Stomach (tissue), 8 donors: ENCODE measurements at regions not wholly inside any gene's neighbourhood (a gene's known extent, or its start where the extent isn't known, plus 50 kb on each side); places are given as distances from the start of the nearest gene placed in this dataset.

ENCODE experiments used
- DNase-seq, 2 donors: peaks; one replicate each; pipeline versions ENCODE4 v3.0.0 to v3.0.0-alpha.2; 2013 to 2019
- H3K27ac ChIP-seq, 5 donors: fragments of 200-600 bp in 4 of 5; sonication (generic) in 4 of 5; one replicate each; pipeline ENCODE4 v1.5.1; 2013 to 2019; ENCODE audit warnings: mild to moderate bottlenecking in 1 of 5, moderate library complexity in 1 of 5
- H3K27me3 ChIP-seq, 3 donors: fragments of 200-600 bp; sonication (generic); one replicate each; pipeline ENCODE4 v1.5.1; 2017 to 2019; ENCODE audit warnings: mixed run types in 1 of 3
- H3K36me3 ChIP-seq, 4 donors: fragments of 200-600 bp; sonication (generic); 1 replicate in 3 of 4; 2 replicates in 1 of 4; pipeline ENCODE4 v1.5.1; 2016 to 2019
- H3K4me1 ChIP-seq, 4 donors: fragments of 200-600 bp; sonication (generic); one replicate each; pipeline ENCODE4 v1.5.1; 2016 to 2019
- H3K4me3 ChIP-seq, 4 donors: fragments of 200-600 bp; sonication (generic) in 3 of 4; one replicate each; pipeline ENCODE4 v1.5.1; 2016 to 2019; ENCODE audit warnings: mild to moderate bottlenecking in 1 of 4
- H3K9me3 ChIP-seq, 4 donors: fragments of 200-600 bp; sonication (generic); one replicate each; pipeline ENCODE4 v1.5.1; 2016 to 2019
- CTCF ChIP-seq, 7 experiments: fragments of 450-650 bp in 4 of 7; fragments of 200-600 bp in 3 of 7; sonication (generic) in 3 of 7; IDR thresholded peaks; one replicate each; pipeline ENCODE4 v1.5.1; 2016 to 2019; ENCODE audit warnings: antibody characterized with exemption in 7 of 7, control low read depth in 2 of 7, mild to moderate bottlenecking in 1 of 7
- EP300 ChIP-seq: sonication (generic); formaldehyde crosslinking; IDR thresholded peaks from one replicate; pipeline ENCODE4 v1.6.1; 2017; ENCODE audit warnings: antibody characterized with exemption
- POLR2A ChIP-seq, 4 donors: fragments of 450-650 bp; IDR thresholded peaks; one replicate each; pipeline ENCODE4 v1.6.1; 2016; ENCODE audit warnings: antibody characterized with exemption in 4 of 4, control low read depth in 2 of 4, mild to moderate bottlenecking in 1 of 4, moderate library complexity in 1 of 4
- POLR2AphosphoS5 ChIP-seq, 3 donors: sonication (generic); formaldehyde crosslinking; IDR thresholded peaks; one replicate each; pipeline ENCODE4 v1.6.1; 2016; ENCODE audit warnings: antibody characterized with exemption in 3 of 3
- WGBS, 5 donors: extraction: QIAGEN DNeasy Blood & Tissue Kit in 3 of 5; methylation state at CpG; one replicate each; pipeline versions ENCODE4 v1.1.5 to v1.1.7; 2013 to 2018; 5-methylcytosine and 5-hydroxymethylcytosine counted together
- intact Hi-C: fragments of 100-400 bp; cut with DNase I; formaldehyde crosslinking; loops from one replicate; pipeline ENCODE4 v1.15.1; 2023; ENCODE audit warnings: low total_unique reads
- donor health status: healthy with polysubstance abuse.
- donor health status: Bipolar disorder and iron deficiency.
- donor health status: healthy.

- Histone ChIP-seq H3K36me3 (no peaks in the 10 kb centered on the region), H3K4me1 (no peaks in the 10 kb centered on the region), H3K27ac (no peak overlapping the region), H3K4me3 (no peak overlapping the region), H3K27me3 (peaks cover 0 to 5% (median 0%) of the 10 kb centered on the region in 3 donors), H3K9me3 (no peaks in the 10 kb centered on the region)
- TF ChIP-seq EP300, result no peak
- TF ChIP-seq POLR2AphosphoS5 (IDR thresholded peaks at IDR 0.05), result no peak
- no peak for TF ChIP-seq POLR2A (IDR thresholded peaks at IDR 0.05)
- TF ChIP-seq CTCF (IDR thresholded peaks at IDR 0.05), result no peak
- 80 to 86% (median 84%) methylated on average over 13 to 14 of the region's 14 CpGs for WGBS, 5 donors
- DNase-seq, result no peak
- intact Hi-C loops, result no loop called here
These were observed 163.0 kb upstream of the KAZN start for GRCh38 chr1:14435368-14436023.

GRCh38 chr1:14437417-14437918, 161.0 kb upstream of the KAZN start:
- H3K27me3 ChIP-seq, result peaks cover 0 to 5% (median 0%) of the 10 kb centered on the region in 3 donors
- no peaks in the 10 kb centered on the region for H3K9me3 ChIP-seq
- no peaks in the 10 kb centered on the region for H3K4me1 ChIP-seq
- no peaks in the 10 kb centered on the region for H3K36me3 ChIP-seq
- H3K27ac ChIP-seq, result no peak overlapping the region
- intact Hi-C loops, result no loop called here
- DNase-seq, result no peak
- 64 to 76% (median 71%) methylated on average over 13 of the region's 13 CpGs for WGBS, 5 donors
- no peak overlapping the region for H3K4me3 ChIP-seq
- TF ChIP-seq POLR2AphosphoS5 (IDR thresholded peaks at IDR 0.05) (no peak), CTCF (IDR thresholded peaks at IDR 0.05) (no peak), EP300 (no peak), POLR2A (IDR thresholded peaks at IDR 0.05) (no peak)

GRCh38 chr1:14438127-14438769, 160.2 kb upstream of the KAZN start:
- no peak overlapping the region for H3K27ac ChIP-seq
- peaks cover 0 to 5% (median 0%) of the 10 kb centered on the region in 3 donors for H3K27me3 ChIP-seq
- 67 to 86% (median 76%) methylated on average over 6 of the region's 6 CpGs for WGBS, 5 donors
- no peak overlapping the region for H3K4me3 ChIP-seq
- no peaks in the 10 kb centered on the region for H3K4me1 ChIP-seq
- TF ChIP-seq EP300, result no peak
- TF ChIP-seq POLR2A (IDR thresholded peaks at IDR 0.05), result no peak
- TF ChIP-seq POLR2AphosphoS5 (IDR thresholded peaks at IDR 0.05), result no peak
- no peak for TF ChIP-seq CTCF (IDR thresholded peaks at IDR 0.05)
- no peak for DNase-seq
- intact Hi-C loops, result no loop called here
- no peaks in the 10 kb centered on the region for H3K36me3 ChIP-seq
- no peaks in the 10 kb centered on the region for H3K9me3 ChIP-seq

GRCh38 chr1:14439015-14439414, 159.5 kb upstream of the KAZN start:
- WGBS, 5 donors, result 65 to 90% (median 77%) methylated on average over 1 of the region's 1 CpG
- intact Hi-C loops, result no loop called here
- no peak overlapping the region for H3K27ac ChIP-seq
- no peak for TF ChIP-seq EP300
- TF ChIP-seq CTCF (IDR thresholded peaks at IDR 0.05), result no peak
- TF ChIP-seq POLR2A (IDR thresholded peaks at IDR 0.05), result no peak
- no peak for TF ChIP-seq POLR2AphosphoS5 (IDR thresholded peaks at IDR 0.05)
- H3K36me3 ChIP-seq, result no peaks in the 10 kb centered on the region
- no peaks in the 10 kb centered on the region for H3K4me1 ChIP-seq
- peaks cover 0 to 5% (median 0%) of the 10 kb centered on the region in 3 donors for H3K27me3 ChIP-seq
- H3K9me3 ChIP-seq, result no peaks in the 10 kb centered on the region
- DNase-seq, result no peak
- H3K4me3 ChIP-seq, result no peak overlapping the region
